HepG2 (cell line): ENCODE measurements at regions not wholly inside any gene's neighbourhood (a gene's known extent, or its start where the extent isn't known, plus 50 kb on each side); places are given as distances from the start of the nearest gene placed in this dataset.

Experiments
- ATAC-seq: fragments of 200-7000 bp; cut with Tn5 transposase; 3 replicates; pipeline ENCODE4 v1.9.1; 2020; ENCODE audit warnings: mild to moderate bottlenecking, moderate library complexity
- BruUV-seq: library from RNA; stranded (reverse); fragments of 400-500 nt; replicated peaks from 2 replicates; lab custom pipeline; 2021; lab: Mats Ljungman, UMichigan
- CTCF ChIA-PET: fragments of 300-600 bp; formaldehyde crosslinking; extraction: SDS; loops from one replicate; lab custom pipeline; 2021; ENCODE audit warnings: low total read pairs, inconsistent platforms, low intra/inter-chr PET ratio; lab: Yijun Ruan, JAX
- POLR2A ChIA-PET: fragments of 350-600 bp; sonication (Branson Sonifier 250); formaldehyde crosslinking; loops from one replicate; lab custom pipeline; 2020; ENCODE audit warnings: antibody characterized with exemption, inconsistent platforms; lab: Yijun Ruan, JAX
- DNase-seq: peaks from one replicate; pipeline ENCODE4 v3.0.0-alpha.2; 2015; ENCODE audit warnings: low spot score
- FAIRE-seq: peaks from 3 replicates; lab custom pipeline; 2011; peaks lifted over from hg19 to GRCh38; lab: Jason Lieb, UNC
- H2AFZ ChIP-seq: one replicate; pipeline ENCODE4 v1.6.1; 2011; ENCODE audit warnings: low read length, inconsistent platforms
- H3K27ac ChIP-seq: fragments of 300-600 bp; 3 replicates; pipeline ENCODE4 v1.8.0; 2011; ENCODE audit warnings: mixed run types, mild to moderate bottlenecking, mixed read lengths, low read length, inconsistent platforms; ENCODE audit not compliant: insufficient read depth; ENCODE audit errors: extremely low read length
- H3K27me3 ChIP-seq, 2 experiments: fragments of 200-600 bp in 1 of 2; 2 replicates in 1 of 2; 3 replicates in 1 of 2; pipeline versions ENCODE4 v1.6.0 to v1.8.0; 2011; ENCODE audit warnings: low read length in 2 of 2, mild to moderate bottlenecking in 2 of 2, moderate library complexity in 2 of 2, inconsistent platforms in 1 of 2; ENCODE audit not compliant: insufficient read depth in 2 of 2, control insufficient read depth in 1 of 2
- H3K36me3 ChIP-seq, 2 experiments: fragments of 200-600 bp in 1 of 2; replicated peaks in 1 of 2; 2 replicates in 1 of 2; 3 replicates in 1 of 2; pipeline versions ENCODE4 v1.5.1 to v1.8.0; 2011; ENCODE audit warnings: low read length in 2 of 2, inconsistent platforms in 1 of 2; ENCODE audit not compliant: insufficient read depth in 2 of 2, control insufficient read depth in 1 of 2
- H3K4me1 ChIP-seq: 2 replicates; pipeline ENCODE4 v1.5.1; 2012; ENCODE audit warnings: low read length, inconsistent platforms; ENCODE audit not compliant: insufficient read depth
- H3K4me2 ChIP-seq: 2 replicates; pipeline ENCODE4 v1.6.0; 2011; ENCODE audit warnings: low read depth, low read length, inconsistent platforms
- H3K4me3 ChIP-seq, 3 experiments: fragments of 200-600 bp in 1 of 3; sonication (generic), shearing (Covaris generic) in 1 of 3; replicated peaks in 1 of 3; 2 replicates each; pipeline ENCODE4 v1.5.1; 2011 to 2016; ENCODE audit warnings: low read length in 3 of 3, inconsistent platforms in 2 of 3, low read depth in 2 of 3, mild to moderate bottlenecking in 2 of 3, control low read depth in 1 of 3, mixed read lengths in 1 of 3; ENCODE audit not compliant: insufficient read depth in 1 of 3
- H3K79me2 ChIP-seq: one replicate; pipeline ENCODE4 v1.6.1; 2011; ENCODE audit warnings: low read length, inconsistent platforms; ENCODE audit not compliant: insufficient read depth
- H3K9ac ChIP-seq: 2 replicates; pipeline ENCODE4 v1.6.0; 2011; ENCODE audit warnings: mild to moderate bottlenecking, low read depth, low read length, inconsistent platforms; ENCODE audit not compliant: insufficient read depth
- H3K9me3 ChIP-seq: 2 replicates; pipeline ENCODE4 v1.5.1; 2012; ENCODE audit warnings: mild to moderate bottlenecking, low read length
- H4K20me1 ChIP-seq: 2 replicates; pipeline ENCODE4 v1.6.0; 2011; ENCODE audit warnings: inconsistent platforms, mild to moderate bottlenecking, low read length, moderate library complexity; ENCODE audit not compliant: insufficient read depth
- AHDC1 ChIP-seq: sonication (generic); formaldehyde crosslinking; IDR thresholded peaks from 2 replicates; pipeline ENCODE4 v1.5.1; 2020; ENCODE audit warnings: mild to moderate bottlenecking, missing genetic modification reagents, borderline replicate concordance
- ELF3 ChIP-seq: IDR thresholded peaks from 2 replicates; pipeline ENCODE4 v1.6.1; 2016; ENCODE audit warnings: missing genetic modification reagents, missing compliant biosample characterization
- ETV6 ChIP-seq: sonication (generic); formaldehyde crosslinking; conservative IDR thresholded peaks from 2 replicates; pipeline ENCODE4 v1.4.0; 2020; ENCODE audit warnings: missing genetic modification reagents
- ISX ChIP-seq: sonication (generic); formaldehyde crosslinking; conservative IDR thresholded peaks from 2 replicates; pipeline ENCODE4 v1.5.0; 2020; ENCODE audit warnings: missing genetic modification reagents
- MAFF ChIP-seq: IDR thresholded peaks from 2 replicates; pipeline ENCODE4 v1.6.1; 2011; ENCODE audit warnings: low read depth, low read length, improper control_type of control experiment
- NFKB2 ChIP-seq: sonication (generic); formaldehyde crosslinking; IDR thresholded peaks from 2 replicates; pipeline ENCODE4 v1.4.0; 2020; ENCODE audit warnings: missing genetic modification reagents, borderline replicate concordance
- NR2F1 ChIP-seq, 2 experiments: fragments of 450-650 bp in 1 of 2; formaldehyde crosslinking in 1 of 2; IDR thresholded peaks; 2 replicates each; pipeline versions ENCODE4 v1.5.0 to v1.6.1; 2016 to 2020; ENCODE audit warnings: mild to moderate bottlenecking in 1 of 2, missing compliant biosample characterization in 1 of 2, missing genetic modification reagents in 1 of 2, moderate library complexity in 1 of 2
- RBM22 ChIP-seq: fragments of 200-400 bp; formaldehyde crosslinking; optimal IDR thresholded peaks from 2 replicates; pipeline ENCODE3; 2017; ENCODE audit warnings: mild to moderate bottlenecking, low read length, moderate library complexity
- SMC3 ChIP-seq: IDR thresholded peaks from 2 replicates; pipeline ENCODE4 v1.6.1; 2011; ENCODE audit warnings: low read length, improper control_type of control experiment
- SYNCRIP ChIP-seq: fragments of 200-400 bp; formaldehyde crosslinking; IDR thresholded peaks from 2 replicates; pipeline ENCODE4 v1.6.1; 2018; ENCODE audit warnings: mild to moderate bottlenecking, low read depth, low read length; ENCODE audit not compliant: insufficient read depth
- ZBTB49 ChIP-seq: sonication (generic); formaldehyde crosslinking; IDR thresholded peaks from 2 replicates; pipeline ENCODE4 v1.4.0; 2020; ENCODE audit warnings: missing genetic modification reagents, borderline replicate concordance
- ZNF414 ChIP-seq: sonication (generic); formaldehyde crosslinking; IDR thresholded peaks from 2 replicates; pipeline ENCODE4 v1.5.0; 2020; ENCODE audit warnings: missing genetic modification reagents
- ZNF441 ChIP-seq: sonication (generic); formaldehyde crosslinking; IDR thresholded peaks from 2 replicates; pipeline ENCODE4 v1.7.0; 2021; ENCODE audit warnings: missing genetic modification reagents, borderline replicate concordance
- WGBS: methylation state at CpG from one replicate; pipeline ENCODE4 v1.1.6; 2017; ENCODE audit warnings: low lambda C conversion rate; 5-methylcytosine and 5-hydroxymethylcytosine counted together
- in situ Hi-C: cut with HindIII; loops from 2 replicates; pipeline ENCODE4 v1.10.0; 2017; ENCODE audit warnings: low pct_unique_long_range_greater_than_20kb; ENCODE audit not compliant: extremely low pct_ligation_motif_present
- intact Hi-C: fragments of 100-400 bp; cut with micrococcal nuclease; formaldehyde crosslinking; loops from one replicate; pipeline ENCODE4 v1.10.0; 2022; ENCODE audit not compliant: unreplicated experiment
- TF ChIP-seq, protein P1 (sequence below): sonication (generic); formaldehyde crosslinking; IDR thresholded peaks from 2 replicates; pipeline ENCODE4 v1.4.0; 2020; ENCODE audit warnings: missing genetic modification reagents, borderline replicate concordance

GRCh38 chr2:191571163-191571769 is 106.7 kb upstream of the NABP1 start:
- Histone ChIP-seq H3K4me2 (peak overlapping the region; percentile 31; the same call in 1 of the 2 replicates), H3K9ac (no peak overlapping the region), H3K79me2 (no peaks in the 10 kb centered on the region), H3K4me1 (peaks cover under 1% of the 10 kb centered on the region), H3K4me3 (no peak overlapping the region), H4K20me1 (no peaks in the 10 kb centered on the region), H3K27me3 (no peaks in the 10 kb centered on the region), H2AFZ (peak overlapping the region; percentile 15), H3K27ac (no peak overlapping the region), H3K36me3 (no peaks in the 10 kb centered on the region), H3K9me3 (no peaks in the 10 kb centered on the region)
- ATAC-seq (no peak; the same call in 2 of the 3 replicates), DNase-seq (no peak), FAIRE-seq (no peak)
- no TSS peak for BruUV-seq
- intact Hi-C loops: loop anchor here (1.0 to 5.0 kb wide), 2 partner anchors 66 to 120 kb away; no protein-coding TSS in a partner anchor
- CTCF ChIA-PET: interaction anchor here (1.4 kb wide), 2 partner anchors 119 to 120 kb away, joined by 4 to 6 read pairs; no protein-coding TSS in a partner anchor
- in situ Hi-C loops: no loop called here
- 6% methylated on average over 6 of the region's 6 CpGs for WGBS
- POLR2A ChIA-PET: no interaction called here
- TF ChIP-seq ZBTB49 (CRISPR knock-in tag): no peak
- 0 out of 2 replicates have a peak, but pooled peaks have one; percentile 12 for TF ChIP-seq ELF3
- TF ChIP-seq, protein P1, sequence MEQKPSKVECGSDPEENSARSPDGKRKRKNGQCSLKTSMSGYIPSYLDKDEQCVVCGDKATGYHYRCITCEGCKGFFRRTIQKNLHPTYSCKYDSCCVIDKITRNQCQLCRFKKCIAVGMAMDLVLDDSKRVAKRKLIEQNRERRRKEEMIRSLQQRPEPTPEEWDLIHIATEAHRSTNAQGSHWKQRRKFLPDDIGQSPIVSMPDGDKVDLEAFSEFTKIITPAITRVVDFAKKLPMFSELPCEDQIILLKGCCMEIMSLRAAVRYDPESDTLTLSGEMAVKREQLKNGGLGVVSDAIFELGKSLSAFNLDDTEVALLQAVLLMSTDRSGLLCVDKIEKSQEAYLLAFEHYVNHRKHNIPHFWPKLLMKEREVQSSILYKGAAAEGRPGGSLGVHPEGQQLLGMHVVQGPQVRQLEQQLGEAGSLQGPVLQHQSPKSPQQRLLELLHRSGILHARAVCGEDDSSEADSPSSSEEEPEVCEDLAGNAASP (CRISPR knock-in tag): no peak
- TF ChIP-seq ETV6: no peak
- no peak for TF ChIP-seq ZNF441 (CRISPR knock-in tag)
- no peak for TF ChIP-seq RBM22
- TF ChIP-seq ZNF414 (CRISPR knock-in tag): no peak
- no peak for TF ChIP-seq SYNCRIP
- no peak for TF ChIP-seq ISX (CRISPR knock-in tag)
- TF ChIP-seq SMC3: peak; percentile 11; the same call in 1 of the 2 replicates
- TF ChIP-seq NFKB2 (CRISPR knock-in tag): no peak
- TF ChIP-seq NR2F1 (CRISPR knock-in tag; IDR thresholded peaks at IDR 0.05): no peak
- no peak for TF ChIP-seq AHDC1 (CRISPR knock-in tag)
- TF ChIP-seq MAFF: peak; percentile 93
